Mucosa of descending colon (tissue), 3 donors: ENCODE measurements at regions not wholly inside any gene's neighbourhood (a gene's known extent, or its start where the extent isn't known, plus 50 kb on each side); places are given as distances from the start of the nearest gene placed in this dataset.

ENCODE experiments used
- ATAC-seq: fragments of 200-7000 bp; cut with Tn5 transposase; one replicate; pipeline ENCODE4 v1.9.1; 2020; ENCODE audit warnings: mild to moderate bottlenecking, moderate library complexity
- DNase-seq, 3 donors: peaks; one replicate each; pipeline ENCODE4 v3.0.0-alpha.2; 2020
- H3K36me3 ChIP-seq: fragments of 200-600 bp; one replicate; pipeline ENCODE4 v1.8.0; 2021; ENCODE audit warnings: low read depth, mild to moderate bottlenecking
- H3K4me1 ChIP-seq: fragments of 200-600 bp; one replicate; pipeline ENCODE4 v1.8.0; 2021; ENCODE audit warnings: low read depth, mild to moderate bottlenecking
- H3K4me3 ChIP-seq: fragments of 200-600 bp; one replicate; pipeline ENCODE4 v1.8.0; 2021; ENCODE audit warnings: mild to moderate bottlenecking
- H3K9me3 ChIP-seq: fragments of 200-600 bp; one replicate; pipeline ENCODE4 v1.8.0; 2021; ENCODE audit warnings: mild to moderate bottlenecking
- CTCF ChIP-seq: fragments of 200-600 bp; IDR thresholded peaks from one replicate; pipeline ENCODE4 v1.8.0; 2022; ENCODE audit warnings: antibody characterized with exemption, mild to moderate bottlenecking
- intact Hi-C, 2 donors: fragments of 100-400 bp; cut with DNase I in 1 of 2; cut with micrococcal nuclease in 1 of 2; formaldehyde crosslinking; loops; one replicate each; pipeline versions ENCODE4 v1.11.0 to v1.11.1; 2022; cut with DNase I, micrococcal nuclease
- donor health status: DM: no; HTN: no; CAD: no; lungs with moderate emphysema.
- donor health status: DM: no; HTN: no; CAD: no.
- donor health status: DM: no; HTN: yes; CAD: no.

- no peak for DNase-seq
- intact Hi-C loops, result no loop called here
- no peaks in the 10 kb centered on the region for H3K36me3 ChIP-seq
- peaks cover 58% of the 10 kb centered on the region for H3K9me3 ChIP-seq
- ATAC-seq, result no peak
- no peak for TF ChIP-seq CTCF
- no peaks in the 10 kb centered on the region for H3K4me1 ChIP-seq
- no peak overlapping the region for H3K4me3 ChIP-seq
These were observed 1847.5 kb downstream of the TP53TG3F start for GRCh38 chr16:35306915-35307314.

- peaks cover 66% of the 10 kb centered on the region for H3K9me3 ChIP-seq
- H3K4me3 ChIP-seq, result no peak overlapping the region
- ATAC-seq, result no peak
These were observed 1849.3 kb downstream of the TP53TG3F start for GRCh38 chr16:35308674-35309073.

GRCh38 chr16:35310999-35311398, 1851.6 kb downstream of the TP53TG3F start:
- Histone ChIP-seq H3K9me3 (peaks cover 69% of the 10 kb centered on the region), H3K36me3 (no peaks in the 10 kb centered on the region), H3K4me1 (no peaks in the 10 kb centered on the region), H3K4me3 (no peak overlapping the region)
- intact Hi-C loops, result no loop called here
- DNase-seq (no peak), ATAC-seq (no peak)
- TF ChIP-seq CTCF, result no peak

More at GRCh38 chr16:35308674-35309073, 1849.3 kb downstream of the TP53TG3F start:
- no peak for DNase-seq
- intact Hi-C loops, result no loop called here
- H3K4me1 ChIP-seq, result no peaks in the 10 kb centered on the region
- TF ChIP-seq CTCF, result no peak
- no peaks in the 10 kb centered on the region for H3K36me3 ChIP-seq

- intact Hi-C loops, result no loop called here
- no peak for TF ChIP-seq CTCF
- Histone ChIP-seq H3K36me3 (no peaks in the 10 kb centered on the region), H3K9me3 (peaks cover 70% of the 10 kb centered on the region), H3K4me1 (no peaks in the 10 kb centered on the region), H3K4me3 (no peak overlapping the region)
- ATAC-seq (no peak), DNase-seq (no peak)
These were observed 1852.1 kb downstream of the TP53TG3F start for GRCh38 chr16:35311475-35311874.

- intact Hi-C loops, result no loop called here
- no peak for ATAC-seq
- TF ChIP-seq CTCF, result no peak
- DNase-seq, result no peak
- Histone ChIP-seq H3K4me3 (no peak overlapping the region), H3K4me1 (no peaks in the 10 kb centered on the region), H3K36me3 (no peaks in the 10 kb centered on the region), H3K9me3 (peaks cover 66% of the 10 kb centered on the region)
These were observed 1854.9 kb downstream of the TP53TG3F start for GRCh38 chr16:35314298-35314697.

GRCh38 chr16:35319536-35320192, 1860.3 kb downstream of the TP53TG3F start:
- H3K9me3 ChIP-seq, result peaks cover 59% of the 10 kb centered on the region
- intact Hi-C loops, result no loop called here
- no peak for ATAC-seq
- TF ChIP-seq CTCF, result no peak
- H3K4me1 ChIP-seq, result no peaks in the 10 kb centered on the region
- DNase-seq, result no peak
- no peak overlapping the region for H3K4me3 ChIP-seq
- no peaks in the 10 kb centered on the region for H3K36me3 ChIP-seq
